Trophoblast cell (in vitro differentiated cells and primary cell): ENCODE measurements at regions not wholly inside any gene's neighbourhood (a gene's known extent, or its start where the extent isn't known, plus 50 kb on each side); places are given as distances from the start of the nearest gene placed in this dataset.

Source experiments
- DNase-seq, 2 donors: peaks; one replicate each; pipeline ENCODE4 v3.0.0-alpha.2; 2016
- H2AFZ ChIP-seq: 2 replicates; pipeline ENCODE4 v1.6.1; 2013; ENCODE audit warnings: low read length, moderate library complexity, mild to moderate bottlenecking; ENCODE audit not compliant: insufficient read depth, poor library complexity
- H2AK5ac ChIP-seq: 2 replicates; pipeline ENCODE4 v1.6.1; 2013; ENCODE audit warnings: mild to moderate bottlenecking, low read length
- H2BK120ac ChIP-seq: 2 replicates; pipeline ENCODE4 v1.6.1; 2013; ENCODE audit warnings: low read length, mild to moderate bottlenecking, moderate library complexity; ENCODE audit not compliant: insufficient read depth, poor library complexity
- H2BK12ac ChIP-seq: 2 replicates; pipeline ENCODE4 v1.6.1; 2013; ENCODE audit warnings: mild to moderate bottlenecking, low read length, moderate library complexity
- H2BK5ac ChIP-seq: 2 replicates; pipeline ENCODE4 v1.6.1; 2013; ENCODE audit warnings: low read length, low read depth, moderate library complexity, mild to moderate bottlenecking; ENCODE audit not compliant: poor library complexity
- H3K14ac ChIP-seq: 2 replicates; pipeline ENCODE4 v1.6.1; 2013; ENCODE audit warnings: mild to moderate bottlenecking, low read length
- H3K18ac ChIP-seq: 2 replicates; pipeline ENCODE4 v1.6.1; 2013; ENCODE audit warnings: mild to moderate bottlenecking, low read length
- H3K23ac ChIP-seq: 2 replicates; pipeline ENCODE4 v1.6.1; 2013; ENCODE audit warnings: low read length
- H3K27ac ChIP-seq: 2 replicates; pipeline ENCODE4 v1.5.1; 2013; ENCODE audit warnings: low read depth, mild to moderate bottlenecking, inconsistent platforms, low read length, moderate library complexity
- H3K27me3 ChIP-seq: 2 replicates; pipeline ENCODE4 v1.6.1; 2013; ENCODE audit warnings: inconsistent platforms, mild to moderate bottlenecking, low read length, moderate library complexity; ENCODE audit not compliant: insufficient read depth
- H3K36me3 ChIP-seq, 2 experiments: 1 replicate in 1 of 2; 2 replicates in 1 of 2; pipeline ENCODE4 v1.6.1; 2013; ENCODE audit warnings: low read length in 2 of 2, mild to moderate bottlenecking in 2 of 2, moderate library complexity in 1 of 2; ENCODE audit not compliant: insufficient read depth in 2 of 2, control insufficient read depth in 1 of 2
- H3K4ac ChIP-seq: 2 replicates; pipeline ENCODE4 v1.6.1; 2013; ENCODE audit warnings: low read depth, mild to moderate bottlenecking, low read length, moderate library complexity
- H3K4me1 ChIP-seq, 2 experiments: 1 replicate in 1 of 2; 2 replicates in 1 of 2; pipeline ENCODE4 v1.6.1; 2013; ENCODE audit warnings: low read length in 2 of 2, mild to moderate bottlenecking in 2 of 2, moderate library complexity in 1 of 2; ENCODE audit not compliant: insufficient read depth in 2 of 2, control insufficient read depth in 1 of 2
- H3K4me2 ChIP-seq: 2 replicates; pipeline ENCODE4 v1.6.1; 2013; ENCODE audit warnings: inconsistent platforms, mild to moderate bottlenecking, low read length, moderate library complexity
- H3K4me3 ChIP-seq: 2 replicates; pipeline ENCODE4 v1.5.1; 2013; ENCODE audit warnings: mild to moderate bottlenecking, low read depth, low read length, inconsistent platforms
- H3K79me1 ChIP-seq: one replicate; pipeline ENCODE4 v1.6.1; 2013; ENCODE audit warnings: low read length
- H3K79me2 ChIP-seq: 2 replicates; pipeline ENCODE4 v1.6.1; 2013; ENCODE audit warnings: low read length, mild to moderate bottlenecking; ENCODE audit not compliant: control insufficient read depth, insufficient read depth, poor library complexity
- H3K9ac ChIP-seq: 2 replicates; pipeline ENCODE4 v1.6.1; 2013; ENCODE audit warnings: mild to moderate bottlenecking, low read length
- H3K9me3 ChIP-seq: 2 replicates; pipeline ENCODE4 v1.6.1; 2013; ENCODE audit warnings: low read depth, mild to moderate bottlenecking, control low read depth, inconsistent platforms, low read length; ENCODE audit not compliant: insufficient read depth
- H4K12ac ChIP-seq: 2 replicates; pipeline ENCODE4 v1.6.1; 2013; ENCODE audit warnings: low read depth, mild to moderate bottlenecking, low read length, moderate library complexity
- H4K8ac ChIP-seq: 2 replicates; pipeline ENCODE4 v1.6.1; 2013; ENCODE audit warnings: low read depth, mild to moderate bottlenecking, low read length, moderate library complexity
- H4K91ac ChIP-seq: one replicate; pipeline ENCODE4 v1.6.1; 2013; ENCODE audit warnings: low read depth, mild to moderate bottlenecking, low read length, moderate library complexity
- WGBS: extraction: QIAGEN DNeasy Blood & Tissue Kit; methylation state at CpG from one replicate; pipeline ENCODE4 v1.1.7; 2013; ENCODE audit warnings: missing lambda C conversion rate; ENCODE audit not compliant: insufficient read length, insufficient coverage; ENCODE audit errors: extremely low coverage; 5-methylcytosine and 5-hydroxymethylcytosine counted together

DNA sequence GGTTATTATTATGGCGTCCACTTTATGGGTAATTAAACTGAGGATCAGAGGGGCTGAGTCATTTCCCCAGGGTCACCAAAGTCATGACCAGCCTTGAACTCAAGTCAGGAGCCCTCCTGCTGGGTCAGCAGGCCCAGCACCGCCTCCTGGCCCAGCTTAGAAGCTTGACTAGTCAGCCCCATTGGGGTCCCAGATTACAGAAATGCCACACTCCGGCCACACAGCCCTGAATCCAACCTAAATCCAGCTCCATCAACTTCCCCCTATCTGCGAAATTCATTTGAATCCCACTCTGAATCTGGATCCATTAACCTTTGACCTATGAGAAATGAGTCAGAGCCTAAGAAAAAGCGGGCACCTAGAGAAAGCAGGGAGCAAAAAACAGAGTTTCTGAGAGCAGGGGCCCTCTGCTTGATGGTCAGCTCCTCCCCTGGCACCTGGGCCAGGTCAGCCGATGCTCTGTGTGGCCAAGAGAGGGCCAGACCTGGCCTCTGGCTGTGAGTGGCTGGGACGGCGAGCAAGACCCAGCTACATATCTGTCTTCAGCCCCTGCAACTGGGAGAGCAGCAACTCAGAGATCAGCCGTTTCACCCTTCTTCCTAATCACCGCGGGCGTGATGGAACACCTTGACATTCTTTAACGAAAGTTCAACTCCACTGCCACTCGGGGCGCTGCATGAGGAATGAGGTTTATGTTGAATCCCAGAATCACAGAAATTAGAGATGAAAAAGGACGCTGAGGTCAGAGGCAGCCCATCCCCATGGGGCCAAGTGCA, 196.1 kb downstream of the TRIM29 start:
- Histone ChIP-seq H3K23ac (no peak overlapping the region), H3K36me3 (no peaks in the 10 kb centered on the region), H4K12ac (no peak overlapping the region), H3K4me1 (peaks cover 6 to 10% of the 10 kb centered on the region in 2 experiments), H2AK5ac (no peak overlapping the region), H3K14ac (no peak overlapping the region), H3K18ac (no peak overlapping the region), H4K91ac (no peak overlapping the region), H3K4me3 (no peak overlapping the region), H3K4ac (no peak overlapping the region), H3K9ac (no peak overlapping the region), H3K27me3 (no peaks in the 10 kb centered on the region), H4K8ac (no peak overlapping the region), H3K27ac (no peak overlapping the region), H3K4me2 (no peak overlapping the region), H3K79me1 (no peaks in the 10 kb centered on the region), H2BK120ac (no peak overlapping the region), H2BK12ac (no peak overlapping the region), H3K79me2 (no peaks in the 10 kb centered on the region), H2BK5ac (no peak overlapping the region), H2AFZ (no peak overlapping the region), H3K9me3 (peaks cover 2% of the 10 kb centered on the region)
- no CpG with 5 or more reads among the region's 16 CpGs for WGBS
- no peak for DNase-seq

DNA sequence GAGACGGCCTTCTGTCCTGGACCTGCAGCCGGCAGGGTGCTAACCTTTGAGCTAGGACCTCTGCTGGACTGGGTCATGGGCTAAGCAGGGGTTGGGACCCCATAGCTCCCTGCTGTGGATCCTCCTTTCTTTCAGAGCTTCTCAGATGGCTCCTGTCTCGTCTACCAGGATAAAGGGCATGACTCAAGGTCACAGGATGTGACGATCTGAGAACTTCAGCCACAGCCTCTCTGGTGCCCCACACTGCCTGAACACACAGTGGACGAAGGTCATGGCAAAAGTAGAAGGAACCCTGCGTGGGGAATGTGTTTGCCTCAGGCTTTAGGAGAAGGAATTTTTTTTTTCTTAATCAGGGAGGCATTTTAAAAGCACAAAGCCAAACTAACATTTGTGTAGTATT, 196.7 kb downstream of the TRIM29 start:
- no peak overlapping the region for H2BK5ac ChIP-seq
- no peak overlapping the region for H3K4ac ChIP-seq
- no peaks in the 10 kb centered on the region for H3K79me1 ChIP-seq
- no peak overlapping the region for H2AFZ ChIP-seq
- H4K91ac ChIP-seq: no peak overlapping the region
- H3K4me1 ChIP-seq: peaks cover 3 to 6% of the 10 kb centered on the region in 2 experiments
- no peak overlapping the region for H3K9ac ChIP-seq
- H4K12ac ChIP-seq: no peak overlapping the region
- no peak overlapping the region for H3K27ac ChIP-seq
- DNase-seq: no peak
- H3K36me3 ChIP-seq: no peaks in the 10 kb centered on the region
- no CpG with 5 or more reads among the region's 6 CpGs for WGBS
- no peaks in the 10 kb centered on the region for H3K27me3 ChIP-seq
- H2BK12ac ChIP-seq: no peak overlapping the region
- no peak overlapping the region for H3K14ac ChIP-seq
- H3K4me2 ChIP-seq: no peak overlapping the region
- no peak overlapping the region for H2AK5ac ChIP-seq
- H2BK120ac ChIP-seq: no peak overlapping the region
- H3K23ac ChIP-seq: no peak overlapping the region
- no peak overlapping the region for H3K4me3 ChIP-seq
- no peak overlapping the region for H4K8ac ChIP-seq
- H3K79me2 ChIP-seq: no peaks in the 10 kb centered on the region
- H3K9me3 ChIP-seq: no peaks in the 10 kb centered on the region
- H3K18ac ChIP-seq: no peak overlapping the region

DNA sequence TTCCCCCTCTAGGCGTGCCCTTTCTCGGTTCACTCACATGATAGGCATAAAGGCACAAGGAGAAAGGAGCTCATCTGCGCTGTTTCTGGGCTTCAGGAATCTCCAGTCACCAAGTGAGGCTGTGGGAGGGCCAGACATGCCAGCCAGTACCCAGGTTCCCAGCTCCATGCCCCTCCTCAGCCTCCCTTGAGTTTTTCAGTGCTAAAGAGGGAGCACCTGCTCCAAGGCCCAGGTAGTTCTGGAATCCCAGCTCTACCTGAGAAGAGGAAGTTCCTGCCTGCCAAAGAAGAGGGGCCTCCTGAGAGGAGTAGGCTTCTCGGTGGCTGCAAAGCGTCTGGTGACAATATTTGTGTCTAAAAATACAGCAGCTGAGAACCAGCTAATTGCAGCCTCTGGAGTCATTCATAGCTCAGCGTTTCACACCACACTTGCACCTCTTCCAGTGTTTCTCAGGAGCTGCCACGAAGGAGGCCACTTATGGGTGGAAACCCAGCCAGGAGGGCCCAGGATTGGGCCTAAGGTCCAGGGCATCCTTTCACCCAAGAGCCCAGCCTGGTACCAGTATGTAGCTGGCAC, 197.4 kb downstream of the TRIM29 start:
- no CpG with 5 or more reads among the region's 7 CpGs for WGBS
- Histone ChIP-seq H3K4ac (no peak overlapping the region), H3K27ac (no peak overlapping the region), H4K12ac (no peak overlapping the region), H3K36me3 (no peaks in the 10 kb centered on the region), H2AK5ac (no peak overlapping the region), H3K23ac (no peak overlapping the region), H3K79me1 (no peaks in the 10 kb centered on the region), H3K9me3 (no peaks in the 10 kb centered on the region), H4K91ac (no peak overlapping the region), H2BK5ac (no peak overlapping the region), H3K27me3 (no peaks in the 10 kb centered on the region), H4K8ac (no peak overlapping the region), H2BK120ac (no peak overlapping the region), H3K18ac (no peak overlapping the region), H3K14ac (no peak overlapping the region), H3K4me3 (no peak overlapping the region), H2AFZ (no peak overlapping the region), H3K9ac (no peak overlapping the region), H3K4me2 (no peak overlapping the region), H3K79me2 (no peaks in the 10 kb centered on the region), H3K4me1 (peaks cover 3 to 6% of the 10 kb centered on the region in 2 experiments), H2BK12ac (no peak overlapping the region)
- DNase-seq: no peak

DNA sequence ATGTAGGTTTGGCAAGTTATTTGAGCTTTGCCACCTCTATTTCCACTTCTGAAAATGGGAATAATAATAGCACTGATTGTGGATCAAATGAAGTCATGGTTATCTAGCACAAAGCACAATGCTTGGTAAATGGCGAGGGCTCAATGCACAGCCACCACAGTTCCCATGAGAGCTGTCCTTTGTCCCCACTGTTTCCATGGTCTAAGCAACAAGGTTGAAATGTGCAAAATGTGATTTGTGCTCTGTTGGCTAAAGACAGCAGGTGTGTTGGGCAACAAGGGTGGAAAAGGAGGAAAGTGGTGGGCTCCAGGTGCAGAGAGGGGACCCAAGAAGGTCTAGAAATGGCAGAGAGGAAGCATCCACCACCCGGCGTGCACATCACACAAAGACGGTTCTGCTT, 200.5 kb downstream of the TRIM29 start:
- H3K27me3 ChIP-seq: no peaks in the 10 kb centered on the region
- H4K12ac ChIP-seq: no peak overlapping the region
- H3K9ac ChIP-seq: no peak overlapping the region
- H2BK5ac ChIP-seq: no peak overlapping the region
- no peak overlapping the region for H3K23ac ChIP-seq
- no peak overlapping the region for H2BK12ac ChIP-seq
- H3K9me3 ChIP-seq: no peaks in the 10 kb centered on the region
- no peak overlapping the region for H3K4ac ChIP-seq
- H2BK120ac ChIP-seq: no peak overlapping the region
- no peak overlapping the region for H3K14ac ChIP-seq
- H4K8ac ChIP-seq: no peak overlapping the region
- WGBS: no CpG with 5 or more reads among the region's 4 CpGs
- H3K27ac ChIP-seq: no peak overlapping the region
- H4K91ac ChIP-seq: no peak overlapping the region
- no peak overlapping the region for H2AFZ ChIP-seq
- H3K4me1 ChIP-seq: peaks cover 3 to 6% of the 10 kb centered on the region in 2 experiments
- H3K79me2 ChIP-seq: no peaks in the 10 kb centered on the region
- H3K79me1 ChIP-seq: no peaks in the 10 kb centered on the region
- no peaks in the 10 kb centered on the region for H3K36me3 ChIP-seq
- no peak overlapping the region for H3K4me2 ChIP-seq
- no peak for DNase-seq
- H3K18ac ChIP-seq: no peak overlapping the region
- H3K4me3 ChIP-seq: no peak overlapping the region
- H2AK5ac ChIP-seq: no peak overlapping the region
